ENCODE measurements at regions not wholly inside any gene's neighbourhood (a gene's known extent, or its start where the extent isn't known, plus 50 kb on each side); places are given as distances from the start of the nearest gene placed in this dataset.

DNA sequence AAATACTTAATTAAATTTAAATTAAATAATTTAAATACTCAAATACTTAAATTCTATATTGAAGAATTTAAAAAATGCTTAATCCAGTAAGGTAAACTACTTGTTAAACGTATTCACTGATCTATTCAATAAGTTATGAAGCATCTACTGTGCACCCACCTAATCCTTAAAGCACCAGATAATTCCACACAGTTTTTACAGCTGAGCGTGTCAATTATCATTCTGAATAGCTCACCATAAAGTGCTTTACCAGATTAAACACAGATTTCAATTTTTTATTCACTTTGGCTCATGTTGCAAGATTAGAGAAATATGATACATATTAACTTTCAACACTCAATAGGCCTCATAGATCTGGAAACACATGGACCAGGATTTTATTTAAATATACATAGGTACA lies 79.2 kb upstream of the DDIT4L start:
- no peak for DNase-seq
- Mint-ChIP-seq H3K4me3 (no peak overlapping the region), H3K9me3 (peaks cover 63% of the 10 kb centered on the region), H3K27ac (no peak overlapping the region), H3K4me1 (peaks cover 11% of the 10 kb centered on the region), H3K27me3 (ENCODE audit: low read depth, poor library complexity) (peaks cover 2% of the 10 kb centered on the region), H3K36me3 (ENCODE audit: low read depth) (peaks cover 23% of the 10 kb centered on the region)
- TF ChIP-seq, protein P1, sequence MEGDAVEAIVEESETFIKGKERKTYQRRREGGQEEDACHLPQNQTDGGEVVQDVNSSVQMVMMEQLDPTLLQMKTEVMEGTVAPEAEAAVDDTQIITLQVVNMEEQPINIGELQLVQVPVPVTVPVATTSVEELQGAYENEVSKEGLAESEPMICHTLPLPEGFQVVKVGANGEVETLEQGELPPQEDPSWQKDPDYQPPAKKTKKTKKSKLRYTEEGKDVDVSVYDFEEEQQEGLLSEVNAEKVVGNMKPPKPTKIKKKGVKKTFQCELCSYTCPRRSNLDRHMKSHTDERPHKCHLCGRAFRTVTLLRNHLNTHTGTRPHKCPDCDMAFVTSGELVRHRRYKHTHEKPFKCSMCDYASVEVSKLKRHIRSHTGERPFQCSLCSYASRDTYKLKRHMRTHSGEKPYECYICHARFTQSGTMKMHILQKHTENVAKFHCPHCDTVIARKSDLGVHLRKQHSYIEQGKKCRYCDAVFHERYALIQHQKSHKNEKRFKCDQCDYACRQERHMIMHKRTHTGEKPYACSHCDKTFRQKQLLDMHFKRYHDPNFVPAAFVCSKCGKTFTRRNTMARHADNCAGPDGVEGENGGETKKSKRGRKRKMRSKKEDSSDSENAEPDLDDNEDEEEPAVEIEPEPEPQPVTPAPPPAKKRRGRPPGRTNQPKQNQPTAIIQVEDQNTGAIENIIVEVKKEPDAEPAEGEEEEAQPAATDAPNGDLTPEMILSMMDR (IDR thresholded peaks at IDR 0.05), result no peak

GRCh38 chr4:100268789-100269188 lies 78.5 kb upstream of the DDIT4L start:
- Mint-ChIP-seq H3K36me3 (ENCODE audit: low read depth) (peaks cover 23% of the 10 kb centered on the region), H3K4me3 (no peak overlapping the region), H3K4me1 (peaks cover 11% of the 10 kb centered on the region), H3K27me3 (ENCODE audit: low read depth, poor library complexity) (peaks cover 2% of the 10 kb centered on the region), H3K27ac (no peak overlapping the region), H3K9me3 (peaks cover 69% of the 10 kb centered on the region)
- TF ChIP-seq, protein P1 (IDR thresholded peaks at IDR 0.05), result no peak
- no peak for DNase-seq

- Mint-ChIP-seq H3K4me3 (no peak overlapping the region), H3K27me3 (ENCODE audit: low read depth, poor library complexity) (peaks cover 5% of the 10 kb centered on the region), H3K36me3 (ENCODE audit: low read depth) (peaks cover 10% of the 10 kb centered on the region), H3K27ac (no peak overlapping the region), H3K9me3 (peaks cover 37% of the 10 kb centered on the region), H3K4me1 (no peaks in the 10 kb centered on the region)
- DNase-seq, result no peak
- TF ChIP-seq, protein P1 (IDR thresholded peaks at IDR 0.05), result no peak
Measured at GRCh38 chr4:100261346-100261745, 71.1 kb upstream of the DDIT4L start.

DNA sequence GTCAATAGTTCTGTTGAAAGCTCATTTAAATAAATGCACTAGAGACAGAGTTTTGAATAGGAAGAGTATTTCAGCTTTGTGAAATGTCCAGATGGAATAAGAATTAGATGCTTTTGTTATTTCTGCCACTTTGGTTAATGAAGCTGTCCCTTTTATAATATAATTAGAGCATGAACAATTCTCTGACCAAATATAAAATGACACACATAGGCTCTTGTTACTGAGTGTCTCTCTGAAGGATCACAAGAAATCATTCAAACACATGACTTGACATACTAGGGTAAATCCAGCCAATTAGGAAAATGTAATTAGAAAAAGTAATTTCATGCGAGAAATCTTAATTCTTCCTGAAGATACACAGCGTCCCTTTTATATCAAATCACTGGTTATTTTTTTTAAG lies 68.4 kb upstream of the DDIT4L start:
- H3K4me1 Mint-ChIP-seq, result no peaks in the 10 kb centered on the region
- peaks cover 12% of the 10 kb centered on the region for H3K9me3 Mint-ChIP-seq
- H3K36me3 Mint-ChIP-seq (ENCODE audit: low read depth), result no peaks in the 10 kb centered on the region
- H3K4me3 Mint-ChIP-seq, result no peak overlapping the region
- TF ChIP-seq, protein P1 (IDR thresholded peaks at IDR 0.05), result no peak
- peaks cover 4% of the 10 kb centered on the region for H3K27me3 Mint-ChIP-seq (ENCODE audit: low read depth, poor library complexity)
- no peak overlapping the region for H3K27ac Mint-ChIP-seq
- DNase-seq, result no peak

GRCh38 chr4:100257567-100257966 lies 67.3 kb upstream of the DDIT4L start:
- no peaks in the 10 kb centered on the region for H3K4me1 Mint-ChIP-seq
- no peak overlapping the region for H3K27ac Mint-ChIP-seq
- peaks cover 5% of the 10 kb centered on the region for H3K9me3 Mint-ChIP-seq
- no peak overlapping the region for H3K4me3 Mint-ChIP-seq
- no peak for DNase-seq
- H3K36me3 Mint-ChIP-seq (ENCODE audit: low read depth), result no peaks in the 10 kb centered on the region
- TF ChIP-seq, protein P1 (IDR thresholded peaks at IDR 0.05), result no peak
- H3K27me3 Mint-ChIP-seq (ENCODE audit: low read depth, poor library complexity), result peaks cover 4% of the 10 kb centered on the region

DNA sequence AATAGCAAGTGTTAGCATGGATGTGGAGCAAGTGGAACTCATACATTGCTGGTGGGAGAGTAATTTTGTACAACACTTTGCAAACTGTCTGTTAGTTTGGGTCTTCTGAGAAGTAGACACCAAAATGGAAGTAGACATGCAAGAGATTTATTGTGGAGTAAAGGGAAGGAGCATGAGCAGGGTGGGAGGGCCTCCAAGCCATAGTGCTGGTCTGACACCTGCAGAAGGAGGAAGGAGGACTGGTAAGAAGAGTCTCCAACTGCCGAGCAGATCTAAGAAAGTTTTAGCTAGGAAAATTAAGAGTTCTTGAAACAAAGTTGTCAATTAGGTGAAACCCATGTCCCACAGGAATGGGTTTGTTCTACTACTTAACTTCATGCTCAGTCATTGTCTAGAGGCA lies 64.0 kb upstream of the DDIT4L start:
- H3K4me1 Mint-ChIP-seq, result no peaks in the 10 kb centered on the region
- no peak overlapping the region for H3K27ac Mint-ChIP-seq
- DNase-seq, result no peak
- H3K4me3 Mint-ChIP-seq, result no peak overlapping the region
- TF ChIP-seq, protein P1 (IDR thresholded peaks at IDR 0.05), result no peak
- peaks cover 10% of the 10 kb centered on the region for H3K9me3 Mint-ChIP-seq
- H3K36me3 Mint-ChIP-seq (ENCODE audit: low read depth), result no peaks in the 10 kb centered on the region
- H3K27me3 Mint-ChIP-seq (ENCODE audit: low read depth, poor library complexity), result no peaks in the 10 kb centered on the region
